ENCODE measurements at regions not wholly inside any gene's neighbourhood (a gene's known extent, or its start where the extent isn't known, plus 50 kb on each side); places are given as distances from the start of the nearest gene placed in this dataset.
A peak's percentile ranks its signal among the peaks of the same experiment; 100 is the strongest.

GRCh38 chr3:159219231-159219630 is 417.4 kb downstream of the MFSD1 start:
- DNase-seq (ENCODE audit: low spot score), result no peak

GRCh38 chr3:159221335-159221734 is 419.5 kb downstream of the MFSD1 start:
- DNase-seq (ENCODE audit: low spot score), result no peak

GRCh38 chr3:159229116-159229680 is 427.3 kb downstream of the MFSD1 start:
- no peak for DNase-seq (ENCODE audit: low spot score)

GRCh38 chr3:159232966-159233365 is 431.1 kb downstream of the MFSD1 start:
- no peak for DNase-seq (ENCODE audit: low spot score)

GRCh38 chr3:159233734-159234133 is 431.9 kb downstream of the MFSD1 start:
- DNase-seq (ENCODE audit: low spot score), result no peak

GRCh38 chr3:159234306-159234705 is 432.5 kb downstream of the MFSD1 start:
- DNase-seq (ENCODE audit: low spot score), result no peak

GRCh38 chr3:159236321-159236720 is 434.5 kb downstream of the MFSD1 start:
- peak; percentile 28 for DNase-seq (ENCODE audit: low spot score)

GRCh38 chr3:159237226-159237625 is 435.4 kb downstream of the MFSD1 start:
- no peak for DNase-seq (ENCODE audit: low spot score)

GRCh38 chr3:159238646-159239045 is 436.8 kb downstream of the MFSD1 start:
- DNase-seq (ENCODE audit: low spot score), result peak; percentile 33

GRCh38 chr3:159239059-159239458 is 437.2 kb downstream of the MFSD1 start:
- peak; percentile 57 for DNase-seq (ENCODE audit: low spot score)

- DNase-seq (ENCODE audit: low spot score), result no peak
These were observed 443.1 kb downstream of the MFSD1 start for GRCh38 chr3:159244933-159245332.

GRCh38 chr3:159245871-159246270 is 444.0 kb downstream of the MFSD1 start:
- DNase-seq (ENCODE audit: low spot score), result no peak

- no peak for DNase-seq (ENCODE audit: low spot score)
These were observed 444.5 kb downstream of the MFSD1 start for GRCh38 chr3:159246385-159246784.

- no peak for DNase-seq (ENCODE audit: low spot score)
These were observed 447.8 kb downstream of the MFSD1 start for GRCh38 chr3:159249472-159250174.

- DNase-seq (ENCODE audit: low spot score), result no peak
These were observed 449.1 kb downstream of the MFSD1 start for GRCh38 chr3:159250961-159251360.

GRCh38 chr3:159252274-159252673 is 450.4 kb downstream of the MFSD1 start:
- DNase-seq (ENCODE audit: low spot score), result no peak

- DNase-seq (ENCODE audit: low spot score), result peak; percentile 80
These were observed 451.0 kb downstream of the MFSD1 start for GRCh38 chr3:159252772-159253384.

GRCh38 chr3:159253860-159254259 is 452.0 kb downstream of the MFSD1 start:
- DNase-seq (ENCODE audit: low spot score), result no peak

GRCh38 chr3:159257954-159258353 is 456.1 kb downstream of the MFSD1 start:
- no peak for DNase-seq (ENCODE audit: low spot score)

GRCh38 chr3:159258934-159259333 is 457.1 kb downstream of the MFSD1 start:
- DNase-seq (ENCODE audit: low spot score), result no peak

GRCh38 chr3:159260049-159260662 is 458.3 kb downstream of the MFSD1 start:
- DNase-seq (ENCODE audit: low spot score), result peak; percentile 78

- peak; percentile 41 for DNase-seq (ENCODE audit: low spot score)
These were observed 459.5 kb downstream of the MFSD1 start for GRCh38 chr3:159261333-159261732.

Data from SK-N-DZ (cell line).